Thoracic aorta (tissue), 2 donors: ENCODE measurements at regions not wholly inside any gene's neighbourhood (a gene's known extent, or its start where the extent isn't known, plus 50 kb on each side); places are given as distances from the start of the nearest gene placed in this dataset.

Source experiments
- ATAC-seq: fragments of 150-250 bp; one replicate; pipeline ENCODE4 v1.8.0; 2017; ENCODE audit warnings: low read depth; ENCODE audit not compliant: insufficient number of reproducible peaks, low FRiP score
- DNase-seq: peaks from one replicate; pipeline ENCODE4 v3.0.0-alpha.2; 2020; ENCODE audit warnings: low spot score
- H3K27ac ChIP-seq, 2 donors: fragments of 200-600 bp; sonication (generic); 1 replicate in 1 of 2; 2 replicates in 1 of 2; pipeline ENCODE4 v1.5.1; 2016; ENCODE audit warnings: mild to moderate bottlenecking in 2 of 2, moderate library complexity in 2 of 2
- H3K27me3 ChIP-seq: fragments of 200-600 bp; sonication (generic); replicated peaks from 2 replicates; pipeline ENCODE4 v1.6.0; 2016; ENCODE audit warnings: mild to moderate bottlenecking; ENCODE audit not compliant: insufficient read depth
- H3K36me3 ChIP-seq: fragments of 200-600 bp; sonication (generic); one replicate; pipeline ENCODE4 v1.5.1; 2016
- H3K4me1 ChIP-seq, 2 donors: fragments of 200-600 bp; sonication (generic); 1 replicate in 1 of 2; 2 replicates in 1 of 2; pipeline versions ENCODE4 v1.5.1 to v1.6.0; 2016; ENCODE audit warnings: low read depth in 2 of 2, mild to moderate bottlenecking in 1 of 2; ENCODE audit not compliant: control insufficient read depth in 1 of 2
- H3K4me3 ChIP-seq: fragments of 200-600 bp; sonication (generic); 2 replicates; pipeline ENCODE4 v1.5.1; 2016; ENCODE audit warnings: mild to moderate bottlenecking
- H3K9me3 ChIP-seq: fragments of 200-600 bp; sonication (generic); 2 replicates; pipeline ENCODE4 v1.5.1; 2016
- TF ChIP-seq, protein P1 (sequence below): fragments of 200-600 bp; sonication (generic); IDR thresholded peaks from one replicate; pipeline ENCODE4 v1.5.1; 2019; ENCODE audit warnings: antibody characterized with exemption

GRCh38 chr15:36362509-36362915 lies 216.9 kb upstream of the CDIN1 start:
- Histone ChIP-seq H3K27ac (no peak overlapping the region), H3K9me3 (no peaks in the 10 kb centered on the region), H3K4me1 (peaks cover 15 to 28% of the 10 kb centered on the region in 2 donors), H3K27me3 (no peaks in the 10 kb centered on the region), H3K4me3 (no peak overlapping the region), H3K36me3 (no peaks in the 10 kb centered on the region)
- no peak for DNase-seq
- TF ChIP-seq, protein P1, sequence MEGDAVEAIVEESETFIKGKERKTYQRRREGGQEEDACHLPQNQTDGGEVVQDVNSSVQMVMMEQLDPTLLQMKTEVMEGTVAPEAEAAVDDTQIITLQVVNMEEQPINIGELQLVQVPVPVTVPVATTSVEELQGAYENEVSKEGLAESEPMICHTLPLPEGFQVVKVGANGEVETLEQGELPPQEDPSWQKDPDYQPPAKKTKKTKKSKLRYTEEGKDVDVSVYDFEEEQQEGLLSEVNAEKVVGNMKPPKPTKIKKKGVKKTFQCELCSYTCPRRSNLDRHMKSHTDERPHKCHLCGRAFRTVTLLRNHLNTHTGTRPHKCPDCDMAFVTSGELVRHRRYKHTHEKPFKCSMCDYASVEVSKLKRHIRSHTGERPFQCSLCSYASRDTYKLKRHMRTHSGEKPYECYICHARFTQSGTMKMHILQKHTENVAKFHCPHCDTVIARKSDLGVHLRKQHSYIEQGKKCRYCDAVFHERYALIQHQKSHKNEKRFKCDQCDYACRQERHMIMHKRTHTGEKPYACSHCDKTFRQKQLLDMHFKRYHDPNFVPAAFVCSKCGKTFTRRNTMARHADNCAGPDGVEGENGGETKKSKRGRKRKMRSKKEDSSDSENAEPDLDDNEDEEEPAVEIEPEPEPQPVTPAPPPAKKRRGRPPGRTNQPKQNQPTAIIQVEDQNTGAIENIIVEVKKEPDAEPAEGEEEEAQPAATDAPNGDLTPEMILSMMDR: no peak
- no peak for ATAC-seq

DNA sequence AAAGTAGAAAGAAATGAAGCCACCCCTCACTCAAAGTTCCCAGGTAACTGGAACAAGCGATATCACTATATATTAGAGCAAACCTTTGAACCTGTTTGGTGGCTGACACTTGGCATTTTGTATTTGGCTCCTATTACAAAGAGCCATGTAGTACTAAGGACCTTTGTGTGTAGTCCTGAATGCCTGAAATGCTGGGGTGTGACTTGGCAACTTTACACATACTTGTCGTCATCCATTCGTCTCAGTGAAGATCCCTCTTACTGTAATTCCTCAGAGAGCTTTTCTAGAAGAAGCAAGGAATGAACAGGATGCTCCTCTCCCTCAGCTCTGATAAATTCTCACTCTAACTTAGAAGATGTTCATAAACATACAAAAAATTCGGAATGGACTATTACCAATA lies 216.1 kb upstream of the CDIN1 start:
- TF ChIP-seq, protein P1: no peak
- Histone ChIP-seq H3K36me3 (no peaks in the 10 kb centered on the region), H3K4me3 (no peak overlapping the region), H3K4me1 (peaks cover 7 to 20% of the 10 kb centered on the region in 2 donors), H3K27ac (no peak overlapping the region), H3K9me3 (no peaks in the 10 kb centered on the region), H3K27me3 (no peaks in the 10 kb centered on the region)
- DNase-seq (no peak), ATAC-seq (no peak)

DNA sequence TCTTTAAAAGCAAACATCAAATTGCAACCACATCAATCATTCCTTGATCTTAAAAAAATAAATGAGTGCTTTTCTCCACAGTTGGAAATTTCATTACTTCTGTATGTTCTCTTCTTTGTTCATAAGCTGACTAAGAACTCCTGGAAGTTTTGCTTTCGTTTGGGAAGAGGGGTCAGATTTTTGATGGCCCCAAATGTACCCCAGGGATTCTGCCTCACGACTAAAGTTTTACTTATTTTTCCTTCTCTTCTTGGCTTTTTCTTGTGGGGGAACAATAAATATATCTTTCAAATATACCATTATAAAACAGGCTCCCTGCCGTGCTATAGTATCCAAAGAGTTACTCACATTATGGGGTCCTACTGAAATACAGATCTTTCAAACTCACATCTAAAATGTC lies 215.0 kb upstream of the CDIN1 start:
- Histone ChIP-seq H3K9me3 (no peaks in the 10 kb centered on the region), H3K4me3 (no peak overlapping the region), H3K4me1 (peaks cover 0 to 10% of the 10 kb centered on the region in 2 donors), H3K27me3 (no peaks in the 10 kb centered on the region), H3K36me3 (no peaks in the 10 kb centered on the region), H3K27ac (no peak overlapping the region)
- ATAC-seq: no peak
- TF ChIP-seq, protein P1: no peak
- DNase-seq: no peak

DNA sequence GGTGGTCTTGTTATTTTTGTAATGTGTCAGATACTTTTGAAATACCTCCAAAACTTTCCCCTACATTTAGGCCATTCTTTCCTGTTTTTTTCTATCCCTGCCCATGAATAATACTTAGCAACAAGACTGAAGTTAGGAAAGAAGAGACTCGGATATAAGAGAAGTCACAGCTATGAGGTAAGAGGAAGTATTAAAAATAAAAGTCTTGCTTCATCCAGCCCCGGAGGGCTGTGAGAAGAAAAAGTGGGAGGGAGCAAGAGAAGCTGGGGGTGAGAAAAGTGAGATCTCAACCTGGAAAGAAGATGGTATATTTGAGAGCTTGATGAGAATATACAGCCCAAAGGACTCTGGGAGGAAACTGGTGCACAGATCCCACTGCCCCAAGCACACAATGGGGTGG lies 213.5 kb upstream of the CDIN1 start:
- TF ChIP-seq, protein P1: no peak
- no peak for DNase-seq
- no peak for ATAC-seq

DNA sequence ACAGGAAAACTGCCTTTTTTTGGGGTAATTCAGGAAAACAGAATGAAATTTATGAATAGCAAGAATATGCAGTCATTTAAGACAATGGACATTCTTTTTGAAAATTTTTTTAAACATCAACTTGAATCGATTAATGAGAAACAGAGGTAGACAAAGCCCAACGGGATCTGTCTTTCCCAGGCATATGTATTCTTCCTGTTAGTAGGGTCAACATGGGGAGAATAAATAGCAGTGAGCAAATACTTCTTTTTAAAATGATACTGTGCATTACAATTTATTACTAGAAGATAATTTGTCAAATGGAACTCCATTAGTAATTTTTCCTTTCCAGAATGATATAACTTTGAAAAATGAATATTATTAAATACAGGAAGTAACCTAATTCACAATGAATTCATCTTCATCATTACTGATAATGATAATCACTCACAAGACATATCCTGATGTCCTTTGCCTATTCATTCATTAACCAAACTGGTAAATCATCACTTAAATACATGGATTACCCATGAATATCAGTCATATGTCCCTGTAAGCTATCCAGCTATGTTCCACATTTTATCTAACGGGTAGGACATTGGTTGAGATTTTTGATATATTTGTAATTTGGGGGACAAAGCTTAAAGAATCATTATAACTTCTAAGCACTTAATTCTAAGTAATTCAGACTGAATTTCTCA lies 209.2 kb upstream of the CDIN1 start:
- H3K27me3 ChIP-seq: no peaks in the 10 kb centered on the region
- TF ChIP-seq, protein P1: no peak
- no peak overlapping the region for H3K27ac ChIP-seq
- H3K9me3 ChIP-seq: no peaks in the 10 kb centered on the region
- DNase-seq (no peak), ATAC-seq (no peak)
- no peaks in the 10 kb centered on the region for H3K4me1 ChIP-seq
- H3K4me3 ChIP-seq: no peak overlapping the region
- no peaks in the 10 kb centered on the region for H3K36me3 ChIP-seq

More for the DNA sequence above, 213.5 kb upstream of the CDIN1 start:
- no peak overlapping the region for H3K4me3 ChIP-seq
- no peaks in the 10 kb centered on the region for H3K9me3 ChIP-seq
- no peaks in the 10 kb centered on the region for H3K27me3 ChIP-seq
- H3K36me3 ChIP-seq: no peaks in the 10 kb centered on the region
- no peak overlapping the region for H3K27ac ChIP-seq
- H3K4me1 ChIP-seq: peaks cover 0 to 9% of the 10 kb centered on the region in 2 donors
